ENCODE measurements at regions not wholly inside any gene's neighbourhood (a gene's known extent, or its start where the extent isn't known, plus 50 kb on each side); places are given as distances from the start of the nearest gene placed in this dataset.
"Not testable (repeated sequence)": the region's sequence is repeated elsewhere in the genome, so short reads cannot be mapped to it uniquely, and the experiment has no call there.

DNA sequence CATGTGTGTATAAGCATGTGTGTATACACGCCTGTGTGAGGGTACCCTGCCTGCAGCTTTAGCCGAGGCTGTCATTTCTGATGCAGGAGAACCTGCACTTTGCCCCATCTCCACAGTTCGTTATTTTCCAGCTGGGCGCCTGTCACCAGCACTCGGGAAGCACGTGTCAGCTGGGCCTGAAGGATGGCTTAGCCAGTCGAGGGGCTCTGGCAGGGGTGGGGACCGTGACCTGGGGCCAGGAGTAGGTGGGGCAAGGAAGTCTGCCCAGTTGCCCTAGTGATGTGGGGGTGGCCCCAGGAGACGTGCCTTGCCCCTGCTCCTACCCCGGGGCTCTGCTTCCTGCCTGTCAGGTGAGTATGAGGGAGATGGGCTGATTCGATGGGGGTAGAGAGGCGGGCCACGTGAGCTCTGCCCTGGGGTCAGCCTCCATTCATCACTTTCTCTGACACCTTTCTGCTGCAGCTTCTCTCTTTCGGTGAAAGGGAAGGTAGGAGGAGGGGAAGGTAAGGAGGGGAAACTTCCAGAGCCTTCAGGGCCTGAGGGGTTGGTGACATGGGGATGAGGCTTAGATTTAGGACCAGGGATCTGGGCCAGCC lies 130.6 kb upstream of the SKOR2 start:
- Histone ChIP-seq H3K27me3 (ENCODE audit: control insufficient read depth, insufficient read depth, low read length, poor library complexity, severe bottlenecking) (no peaks in the 10 kb centered on the region), H3K36me3 (ENCODE audit: control insufficient read depth, insufficient read depth, low read length) (no peaks in the 10 kb centered on the region), H3K27ac (ENCODE audit: insufficient read depth, low read depth, low read length, poor library complexity, severe bottlenecking) (no peak overlapping the region), H3K9me3 (ENCODE audit: control insufficient read depth, low read length) (peaks cover 2% of the 10 kb centered on the region), H3K4me1 (ENCODE audit: control insufficient read depth, insufficient read depth, low read length) (no peaks in the 10 kb centered on the region), H3K4me3 (ENCODE audit: insufficient read depth, low read depth, low read length) (no peak overlapping the region)
- WGBS, 2 experiments, result 77 to 86% methylated on average over 14 of the region's 14 CpGs

DNA sequence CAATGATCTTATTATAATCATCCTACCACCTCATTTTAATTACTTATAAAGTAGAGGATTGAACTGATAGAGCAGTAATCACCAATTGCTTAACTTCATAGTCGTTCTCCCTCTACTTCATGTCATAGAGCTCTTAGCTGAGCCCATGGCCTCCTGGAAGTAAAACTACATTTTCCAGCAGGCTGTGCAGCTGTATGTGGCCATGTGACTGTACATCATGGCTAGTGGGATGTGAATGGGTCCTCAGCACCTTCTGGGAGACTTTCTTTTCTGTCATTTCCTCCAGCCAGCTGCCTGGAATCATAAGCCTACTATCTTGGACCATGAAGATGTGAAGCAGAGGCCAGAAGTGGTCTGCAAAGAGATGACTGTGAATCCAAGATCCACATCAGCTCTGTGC lies 128.7 kb upstream of the SKOR2 start:
- Histone ChIP-seq H3K9me3 (ENCODE audit: control insufficient read depth, low read length) (no peaks in the 10 kb centered on the region), H3K36me3 (ENCODE audit: control insufficient read depth, insufficient read depth, low read length) (no peaks in the 10 kb centered on the region), H3K4me3 (ENCODE audit: insufficient read depth, low read depth, low read length) (no peak overlapping the region), H3K27me3 (ENCODE audit: control insufficient read depth, insufficient read depth, low read length, poor library complexity, severe bottlenecking) (no peaks in the 10 kb centered on the region), H3K27ac (ENCODE audit: insufficient read depth, low read depth, low read length, poor library complexity, severe bottlenecking) (no peak overlapping the region), H3K4me1 (ENCODE audit: control insufficient read depth, insufficient read depth, low read length) (no peaks in the 10 kb centered on the region)
- 80 to 96% methylated on average over 1 of the region's 1 CpG for WGBS, 2 experiments

DNA sequence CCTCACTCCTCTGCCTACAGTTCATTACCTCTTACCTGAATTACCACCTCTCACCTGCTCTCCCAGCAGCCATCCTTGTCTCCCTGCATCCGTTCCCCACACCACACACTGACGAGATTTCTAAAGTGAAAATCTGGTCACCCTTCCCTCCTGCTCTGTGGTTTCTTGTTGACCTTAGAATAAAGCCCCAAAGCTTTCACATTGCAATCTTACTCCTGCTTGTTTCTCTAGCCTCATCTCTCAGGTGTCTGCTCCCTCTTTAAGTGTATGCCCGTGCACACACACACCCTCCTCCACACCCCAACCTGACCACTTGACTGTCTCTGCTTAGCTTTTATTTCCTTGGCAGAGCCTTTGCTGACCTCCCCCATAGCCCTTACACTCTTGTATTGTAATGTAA lies 122.0 kb upstream of the SKOR2 start:
- H3K36me3 ChIP-seq (ENCODE audit: control insufficient read depth, insufficient read depth, low read length), result no peaks in the 10 kb centered on the region
- H3K4me3 ChIP-seq (ENCODE audit: insufficient read depth, low read depth, low read length), result no peak overlapping the region
- WGBS, 2 experiments, result 87 to 93% methylated on average over 3 of the region's 3 CpGs
- H3K4me1 ChIP-seq (ENCODE audit: control insufficient read depth, insufficient read depth, low read length), result no peaks in the 10 kb centered on the region
- no peaks in the 10 kb centered on the region for H3K9me3 ChIP-seq (ENCODE audit: control insufficient read depth, low read length)
- no peak overlapping the region for H3K27ac ChIP-seq (ENCODE audit: insufficient read depth, low read depth, low read length, poor library complexity, severe bottlenecking)
- no peaks in the 10 kb centered on the region for H3K27me3 ChIP-seq (ENCODE audit: control insufficient read depth, insufficient read depth, low read length, poor library complexity, severe bottlenecking)

DNA sequence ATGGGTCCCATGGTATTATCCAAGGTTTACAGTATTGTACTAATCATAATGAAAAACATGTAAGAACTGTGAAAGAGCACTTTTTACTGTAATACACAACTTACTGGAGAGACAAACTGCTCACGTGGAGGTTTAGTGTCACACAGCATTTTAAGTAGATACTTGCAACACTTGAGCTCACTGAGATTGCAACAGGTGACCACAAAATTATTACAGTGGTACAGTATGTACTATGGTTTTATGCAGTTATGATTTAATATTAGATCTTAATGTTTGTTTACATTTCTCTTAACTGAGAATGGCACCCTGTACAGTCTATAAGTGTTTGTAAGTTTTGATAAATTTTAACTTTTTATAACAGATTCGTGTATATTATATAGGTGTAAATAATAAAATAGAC lies 118.6 kb upstream of the SKOR2 start:
- no peaks in the 10 kb centered on the region for H3K4me1 ChIP-seq (ENCODE audit: control insufficient read depth, insufficient read depth, low read length)
- no peaks in the 10 kb centered on the region for H3K36me3 ChIP-seq (ENCODE audit: control insufficient read depth, insufficient read depth, low read length)
- no peaks in the 10 kb centered on the region for H3K27me3 ChIP-seq (ENCODE audit: control insufficient read depth, insufficient read depth, low read length, poor library complexity, severe bottlenecking)
- H3K27ac ChIP-seq (ENCODE audit: insufficient read depth, low read depth, low read length, poor library complexity, severe bottlenecking), result no peak overlapping the region
- WGBS, 2 experiments, result 82 to 96% methylated on average over 1 of the region's 2 CpGs
- no peak overlapping the region for H3K4me3 ChIP-seq (ENCODE audit: insufficient read depth, low read depth, low read length)
- no peaks in the 10 kb centered on the region for H3K9me3 ChIP-seq (ENCODE audit: control insufficient read depth, low read length)

DNA sequence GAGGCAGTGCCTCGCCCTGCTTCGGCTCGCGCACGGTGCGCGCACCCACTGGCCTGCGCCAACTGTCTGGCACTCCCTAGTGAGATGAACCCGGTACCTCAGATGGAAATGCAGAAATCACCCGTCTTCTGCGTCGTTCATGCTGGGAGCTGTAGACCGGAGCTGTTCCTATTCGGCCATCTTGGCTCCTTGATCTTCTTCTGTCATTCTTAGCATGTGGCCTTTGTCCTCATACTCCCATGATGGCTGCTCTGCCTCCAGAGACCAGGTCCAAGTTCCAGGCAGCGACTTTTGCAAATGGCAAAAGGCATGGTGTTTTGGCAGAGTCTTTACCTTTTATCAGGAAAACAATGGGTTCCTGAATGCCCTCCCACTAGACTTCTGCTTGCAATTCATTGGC lies 102.6 kb upstream of the SKOR2 start:
- H3K27ac ChIP-seq (ENCODE audit: insufficient read depth, low read depth, low read length, poor library complexity, severe bottlenecking); H3K36me3 ChIP-seq (ENCODE audit: control insufficient read depth, insufficient read depth, low read length); H3K9me3 ChIP-seq (ENCODE audit: control insufficient read depth, low read length); H3K4me1 ChIP-seq (ENCODE audit: control insufficient read depth, insufficient read depth, low read length); H3K4me3 ChIP-seq (ENCODE audit: insufficient read depth, low read depth, low read length); H3K27me3 ChIP-seq (ENCODE audit: control insufficient read depth, insufficient read depth, low read length, poor library complexity, severe bottlenecking): not testable (repeated sequence)
- 93 to 94% methylated on average over 15 of the region's 15 CpGs for WGBS, 2 experiments

DNA sequence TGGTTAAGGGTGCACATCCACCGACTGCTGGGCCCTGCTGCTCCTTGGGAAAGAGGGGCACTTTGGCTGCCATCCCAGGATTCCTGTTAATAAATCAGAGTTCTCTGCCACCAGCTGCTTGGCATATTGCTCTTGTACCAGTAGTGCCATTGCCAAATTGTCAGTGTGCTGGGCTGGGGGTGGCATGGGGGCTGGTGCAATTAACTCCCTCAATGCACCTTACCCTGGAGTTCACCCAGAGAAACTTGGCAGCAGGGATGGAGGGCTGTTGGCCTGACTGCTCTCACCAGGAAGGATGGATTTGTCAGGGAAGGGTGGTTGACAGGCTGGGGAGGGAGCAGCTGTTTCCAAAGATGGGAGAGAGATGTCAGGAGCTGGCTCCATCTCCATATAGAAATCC lies 94.6 kb upstream of the SKOR2 start:
- H3K4me1 ChIP-seq (ENCODE audit: control insufficient read depth, insufficient read depth, low read length), result no peaks in the 10 kb centered on the region
- no peaks in the 10 kb centered on the region for H3K36me3 ChIP-seq (ENCODE audit: control insufficient read depth, insufficient read depth, low read length)
- WGBS, 2 experiments, result 89 to 93% methylated on average over 1 of the region's 1 CpG
- H3K27ac ChIP-seq (ENCODE audit: insufficient read depth, low read depth, low read length, poor library complexity, severe bottlenecking), result no peak overlapping the region
- H3K9me3 ChIP-seq (ENCODE audit: control insufficient read depth, low read length), result no peaks in the 10 kb centered on the region
- no peaks in the 10 kb centered on the region for H3K27me3 ChIP-seq (ENCODE audit: control insufficient read depth, insufficient read depth, low read length, poor library complexity, severe bottlenecking)
- H3K4me3 ChIP-seq (ENCODE audit: insufficient read depth, low read depth, low read length), result no peak overlapping the region

DNA sequence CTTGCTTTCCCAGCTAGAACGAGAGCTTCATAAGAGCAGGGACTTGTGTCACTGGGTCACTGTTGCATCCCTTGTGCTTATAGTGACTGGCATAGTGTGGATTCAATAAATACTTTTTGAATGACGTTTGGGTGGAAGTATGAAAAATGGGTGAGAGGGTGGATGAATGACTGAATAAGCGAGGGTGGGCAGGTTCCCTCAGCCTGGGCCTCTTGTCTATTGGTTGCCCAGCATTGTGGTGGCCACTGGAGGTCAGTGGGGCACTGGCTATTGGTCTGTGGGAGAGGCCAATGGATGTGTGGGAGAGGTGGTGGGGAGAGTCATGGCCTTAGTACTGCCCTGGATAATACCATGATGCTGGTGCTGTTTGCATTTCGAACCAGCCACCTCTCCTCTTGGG lies 93.8 kb upstream of the SKOR2 start:
- no peaks in the 10 kb centered on the region for H3K36me3 ChIP-seq (ENCODE audit: control insufficient read depth, insufficient read depth, low read length)
- H3K27me3 ChIP-seq (ENCODE audit: control insufficient read depth, insufficient read depth, low read length, poor library complexity, severe bottlenecking), result no peaks in the 10 kb centered on the region
- no peaks in the 10 kb centered on the region for H3K9me3 ChIP-seq (ENCODE audit: control insufficient read depth, low read length)
- no peak overlapping the region for H3K4me3 ChIP-seq (ENCODE audit: insufficient read depth, low read depth, low read length)
- 91 to 95% methylated on average over 4 of the region's 4 CpGs for WGBS, 2 experiments
- H3K27ac ChIP-seq (ENCODE audit: insufficient read depth, low read depth, low read length, poor library complexity, severe bottlenecking), result no peak overlapping the region
- H3K4me1 ChIP-seq (ENCODE audit: control insufficient read depth, insufficient read depth, low read length), result no peaks in the 10 kb centered on the region

DNA sequence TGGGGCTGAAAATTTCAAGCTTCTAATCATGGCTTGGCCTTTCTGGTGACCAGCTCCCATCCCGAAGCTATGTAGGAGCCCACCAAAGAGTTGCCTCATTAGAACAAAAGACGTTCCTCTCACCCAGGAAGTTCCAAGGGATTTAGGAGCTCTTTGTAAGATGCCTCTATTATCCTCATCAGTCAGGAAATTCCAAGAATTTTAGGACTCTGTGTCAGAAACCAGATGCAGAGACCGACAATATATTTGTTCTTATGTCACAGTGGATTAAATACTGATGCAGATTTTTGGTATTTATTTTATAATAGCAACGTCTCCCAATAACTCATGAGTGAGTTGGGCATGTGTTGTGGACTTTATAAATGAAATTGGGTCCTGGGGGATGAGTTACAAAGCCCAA lies 91.8 kb upstream of the SKOR2 start:
- Histone ChIP-seq H3K9me3 (ENCODE audit: control insufficient read depth, low read length) (no peaks in the 10 kb centered on the region), H3K36me3 (ENCODE audit: control insufficient read depth, insufficient read depth, low read length) (no peaks in the 10 kb centered on the region), H3K4me1 (ENCODE audit: control insufficient read depth, insufficient read depth, low read length) (no peaks in the 10 kb centered on the region), H3K4me3 (ENCODE audit: insufficient read depth, low read depth, low read length) (no peak overlapping the region), H3K27me3 (ENCODE audit: control insufficient read depth, insufficient read depth, low read length, poor library complexity, severe bottlenecking) (no peaks in the 10 kb centered on the region), H3K27ac (ENCODE audit: insufficient read depth, low read depth, low read length, poor library complexity, severe bottlenecking) (no peak overlapping the region)
- 89 to 91% methylated on average over 4 of the region's 4 CpGs for WGBS, 2 experiments

DNA sequence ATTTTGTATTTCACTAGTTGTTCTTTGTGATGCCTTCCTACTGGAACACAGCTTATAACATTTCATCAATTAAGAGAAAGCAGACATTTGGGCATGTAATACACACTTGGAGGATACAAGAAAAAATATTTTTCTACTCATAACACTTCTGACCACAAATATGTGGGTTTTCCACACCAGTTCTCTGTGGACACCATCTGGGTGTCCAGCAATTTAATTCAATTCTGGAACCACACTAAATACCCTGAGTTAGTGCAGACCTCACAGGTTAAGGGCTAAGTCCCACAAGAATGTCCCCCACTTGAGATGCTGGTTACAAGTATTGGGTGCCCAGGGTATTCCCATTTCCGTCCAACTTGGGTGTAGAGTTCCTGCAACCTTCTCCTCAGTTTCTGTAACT lies 91.1 kb upstream of the SKOR2 start:
- 100% methylated on average over 1 of the region's 1 CpG for WGBS, 2 experiments
- H3K27me3 ChIP-seq (ENCODE audit: control insufficient read depth, insufficient read depth, low read length, poor library complexity, severe bottlenecking), result no peaks in the 10 kb centered on the region
- H3K4me1 ChIP-seq (ENCODE audit: control insufficient read depth, insufficient read depth, low read length), result no peaks in the 10 kb centered on the region
- H3K27ac ChIP-seq (ENCODE audit: insufficient read depth, low read depth, low read length, poor library complexity, severe bottlenecking), result no peak overlapping the region
- no peak overlapping the region for H3K4me3 ChIP-seq (ENCODE audit: insufficient read depth, low read depth, low read length)
- no peaks in the 10 kb centered on the region for H3K9me3 ChIP-seq (ENCODE audit: control insufficient read depth, low read length)
- H3K36me3 ChIP-seq (ENCODE audit: control insufficient read depth, insufficient read depth, low read length), result no peaks in the 10 kb centered on the region

DNA sequence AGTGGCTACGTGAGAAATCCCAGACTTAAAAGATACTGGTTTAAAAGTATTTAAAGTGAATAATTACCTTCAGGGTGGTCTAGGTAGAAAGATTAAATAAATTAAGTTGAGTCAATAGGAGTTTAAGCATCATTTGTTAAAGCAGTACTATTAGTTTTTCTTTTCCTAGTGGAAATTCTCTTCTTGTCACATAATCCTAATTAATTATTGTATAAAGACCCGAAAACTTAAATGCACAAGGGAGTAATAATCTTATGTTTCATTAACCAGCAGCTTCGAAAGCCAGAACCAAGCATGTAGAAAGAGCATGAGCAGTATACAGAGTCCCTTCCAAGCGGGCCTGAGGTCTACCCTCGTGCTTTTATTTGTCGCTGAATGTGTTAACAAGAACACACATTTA lies 90.2 kb upstream of the SKOR2 start:
- Histone ChIP-seq H3K27me3 (ENCODE audit: control insufficient read depth, insufficient read depth, low read length, poor library complexity, severe bottlenecking) (no peaks in the 10 kb centered on the region), H3K4me3 (ENCODE audit: insufficient read depth, low read depth, low read length) (no peak overlapping the region), H3K4me1 (ENCODE audit: control insufficient read depth, insufficient read depth, low read length) (no peaks in the 10 kb centered on the region), H3K27ac (ENCODE audit: insufficient read depth, low read depth, low read length, poor library complexity, severe bottlenecking) (no peak overlapping the region), H3K9me3 (ENCODE audit: control insufficient read depth, low read length) (no peaks in the 10 kb centered on the region), H3K36me3 (ENCODE audit: control insufficient read depth, insufficient read depth, low read length) (no peaks in the 10 kb centered on the region)
- 87 to 88% methylated on average over 5 to 6 of the region's 6 CpGs for WGBS, 2 experiments

DNA sequence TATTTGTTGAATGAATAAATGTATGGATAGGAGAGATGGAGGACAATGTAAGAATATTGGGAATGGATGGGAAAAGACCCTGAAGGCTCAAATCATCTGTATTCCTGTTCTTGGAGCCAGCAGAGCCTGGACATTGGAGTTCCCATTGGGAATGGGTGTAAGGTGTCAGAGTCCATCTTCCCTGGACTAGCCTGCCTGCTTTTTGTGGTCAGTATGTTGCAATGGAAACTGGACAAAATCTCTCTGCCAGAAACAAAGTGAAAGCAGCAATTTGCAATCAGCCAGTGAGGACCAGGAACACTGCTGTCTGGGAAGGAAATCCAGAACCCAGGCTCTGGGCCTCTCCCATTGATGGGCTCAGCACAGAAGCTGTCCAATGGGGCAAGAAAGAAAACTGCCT lies 83.5 kb upstream of the SKOR2 start:
- Histone ChIP-seq H3K27me3 (ENCODE audit: control insufficient read depth, insufficient read depth, low read length, poor library complexity, severe bottlenecking) (no peaks in the 10 kb centered on the region), H3K4me3 (ENCODE audit: insufficient read depth, low read depth, low read length) (no peak overlapping the region), H3K4me1 (ENCODE audit: control insufficient read depth, insufficient read depth, low read length) (no peaks in the 10 kb centered on the region), H3K27ac (ENCODE audit: insufficient read depth, low read depth, low read length, poor library complexity, severe bottlenecking) (no peak overlapping the region), H3K36me3 (ENCODE audit: control insufficient read depth, insufficient read depth, low read length) (no peaks in the 10 kb centered on the region), H3K9me3 (ENCODE audit: control insufficient read depth, low read length) (no peaks in the 10 kb centered on the region)
